Colonic mucosa (tissue), 4 donors: ENCODE measurements at regions not wholly inside any gene's neighbourhood (a gene's known extent, or its start where the extent isn't known, plus 50 kb on each side); places are given as distances from the start of the nearest gene placed in this dataset.

Experiments
- DNase-seq: peaks from one replicate; pipeline ENCODE4 v3.0.0-alpha.2; 2020
- H3K27ac ChIP-seq: fragments of 200-600 bp; one replicate; pipeline ENCODE4 v1.8.0; 2021
- H3K27me3 ChIP-seq: fragments of 200-600 bp; one replicate; pipeline ENCODE4 v1.8.0; 2021
- H3K36me3 ChIP-seq: fragments of 200-600 bp; one replicate; pipeline ENCODE4 v1.8.0; 2021
- H3K4me1 ChIP-seq: fragments of 200-600 bp; one replicate; pipeline ENCODE4 v1.8.0; 2021; ENCODE audit warnings: mild to moderate bottlenecking
- H3K4me3 ChIP-seq: fragments of 200-600 bp; one replicate; pipeline ENCODE4 v1.8.0; 2021
- H3K9ac ChIP-seq, 2 donors: one replicate each; pipeline ENCODE4 v1.7.0; 2013; ENCODE audit warnings: control low read depth in 2 of 2, low read depth in 2 of 2, low read length in 2 of 2
- H3K9me3 ChIP-seq: fragments of 200-600 bp; one replicate; pipeline ENCODE4 v1.8.0; 2021
- CTCF ChIP-seq: fragments of 200-600 bp; IDR thresholded peaks from one replicate; pipeline ENCODE4 v1.8.0; 2022; ENCODE audit warnings: antibody characterized with exemption, mild to moderate bottlenecking
- intact Hi-C: fragments of 100-400 bp; cut with DNase I; formaldehyde crosslinking; loops from one replicate; pipeline ENCODE4 v1.14.1; 2022
- donor health status: healthy.
- donor health status: DM: no; HTN: no; CAD: no.
- donor health status: DM: no; HTN: no; CAD: no.

DNA sequence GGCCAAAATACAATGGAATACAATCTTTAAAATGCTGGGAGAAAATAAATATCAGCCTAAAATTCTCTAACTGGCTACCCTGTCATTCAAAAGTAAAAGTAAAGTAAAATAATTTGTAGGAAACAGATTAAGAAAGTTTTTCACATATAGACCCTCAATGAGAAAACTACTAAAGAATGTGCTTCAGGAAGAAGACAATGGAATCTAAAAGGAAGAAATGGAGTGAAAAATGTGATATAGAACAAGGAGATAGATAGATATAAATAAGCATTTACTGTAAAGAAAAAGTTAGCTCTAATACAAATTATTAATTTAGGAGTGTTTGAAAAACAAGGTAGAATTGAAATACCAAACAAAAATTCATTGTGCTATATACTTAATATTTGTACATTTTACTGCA, 368.6 kb upstream of the MPDZ start:
- Histone ChIP-seq H3K9ac (no peak overlapping the region), H3K9me3 (no peaks in the 10 kb centered on the region), H3K36me3 (no peaks in the 10 kb centered on the region), H3K27ac (no peak overlapping the region), H3K4me3 (no peak overlapping the region), H3K4me1 (no peaks in the 10 kb centered on the region), H3K27me3 (no peaks in the 10 kb centered on the region)
- intact Hi-C loops: no loop called here
- DNase-seq: no peak
- no peak for TF ChIP-seq CTCF

DNA sequence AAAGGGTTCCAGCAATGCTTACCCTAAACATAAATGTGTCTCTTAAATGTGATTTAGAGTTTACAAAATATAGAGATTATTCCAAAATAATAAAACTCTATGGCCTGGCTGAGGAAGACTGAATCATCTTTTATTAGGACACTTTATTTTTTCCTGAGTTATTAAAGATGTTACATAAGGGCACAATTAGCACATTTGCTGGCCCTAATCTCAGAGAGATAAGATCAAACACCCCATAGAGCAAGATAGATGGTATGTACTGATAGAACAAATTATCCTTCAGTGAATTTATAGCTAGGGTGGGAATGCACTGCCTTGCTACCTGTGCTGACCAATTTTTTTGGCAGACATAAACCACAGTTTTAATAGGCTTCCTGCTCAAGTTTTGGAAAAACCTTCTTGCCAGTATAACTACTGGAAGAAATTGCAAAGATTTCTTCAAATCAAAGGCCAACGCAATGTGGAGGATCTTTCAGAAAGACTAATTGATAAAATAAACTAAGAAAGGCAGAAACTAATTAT, 367.1 kb upstream of the MPDZ start:
- TF ChIP-seq CTCF: no peak
- Histone ChIP-seq H3K27me3 (no peaks in the 10 kb centered on the region), H3K4me1 (no peaks in the 10 kb centered on the region), H3K27ac (no peak overlapping the region), H3K9ac (no peak overlapping the region), H3K9me3 (no peaks in the 10 kb centered on the region), H3K4me3 (no peak overlapping the region), H3K36me3 (no peaks in the 10 kb centered on the region)
- intact Hi-C loops: no loop called here
- DNase-seq: no peak

DNA sequence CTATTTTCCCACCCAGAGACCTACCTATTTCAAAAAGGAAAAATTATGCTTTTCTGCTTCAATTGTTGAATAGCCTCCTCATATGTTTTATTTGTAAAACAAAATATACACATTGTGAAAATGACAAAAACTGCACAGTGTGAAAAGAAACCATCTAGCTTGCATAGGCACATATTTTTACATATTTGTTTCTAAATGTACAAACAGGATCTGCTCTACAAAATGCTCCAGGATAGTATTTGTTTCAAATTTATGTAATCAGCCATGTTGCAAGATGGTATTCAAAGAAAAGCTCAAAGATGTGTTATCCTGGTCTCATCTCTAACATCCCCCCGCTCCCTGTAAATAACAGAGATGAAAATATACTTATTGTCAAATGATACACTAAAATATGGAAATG, 366.1 kb upstream of the MPDZ start:
- H3K4me3 ChIP-seq: no peak overlapping the region
- H3K9me3 ChIP-seq: no peaks in the 10 kb centered on the region
- H3K36me3 ChIP-seq: no peaks in the 10 kb centered on the region
- no peak overlapping the region for H3K27ac ChIP-seq
- no peak overlapping the region for H3K9ac ChIP-seq
- intact Hi-C loops: no loop called here
- no peaks in the 10 kb centered on the region for H3K27me3 ChIP-seq
- no peaks in the 10 kb centered on the region for H3K4me1 ChIP-seq
- DNase-seq: no peak
- TF ChIP-seq CTCF: no peak

GRCh38 chr9:13644675-13645074, 365.2 kb upstream of the MPDZ start:
- no peak overlapping the region for H3K4me3 ChIP-seq
- H3K9me3 ChIP-seq: no peaks in the 10 kb centered on the region
- no peaks in the 10 kb centered on the region for H3K4me1 ChIP-seq
- DNase-seq: no peak
- intact Hi-C loops: no loop called here
- no peak overlapping the region for H3K9ac ChIP-seq
- no peak overlapping the region for H3K27ac ChIP-seq
- no peaks in the 10 kb centered on the region for H3K36me3 ChIP-seq
- H3K27me3 ChIP-seq: no peaks in the 10 kb centered on the region
- no peak for TF ChIP-seq CTCF

GRCh38 chr9:13642646-13643045, 363.2 kb upstream of the MPDZ start:
- Histone ChIP-seq H3K27me3 (no peaks in the 10 kb centered on the region), H3K36me3 (no peaks in the 10 kb centered on the region), H3K9ac (no peak overlapping the region), H3K27ac (no peak overlapping the region), H3K9me3 (no peaks in the 10 kb centered on the region), H3K4me3 (no peak overlapping the region), H3K4me1 (no peaks in the 10 kb centered on the region)
- DNase-seq: no peak
- TF ChIP-seq CTCF: no peak
- intact Hi-C loops: no loop called here

DNA sequence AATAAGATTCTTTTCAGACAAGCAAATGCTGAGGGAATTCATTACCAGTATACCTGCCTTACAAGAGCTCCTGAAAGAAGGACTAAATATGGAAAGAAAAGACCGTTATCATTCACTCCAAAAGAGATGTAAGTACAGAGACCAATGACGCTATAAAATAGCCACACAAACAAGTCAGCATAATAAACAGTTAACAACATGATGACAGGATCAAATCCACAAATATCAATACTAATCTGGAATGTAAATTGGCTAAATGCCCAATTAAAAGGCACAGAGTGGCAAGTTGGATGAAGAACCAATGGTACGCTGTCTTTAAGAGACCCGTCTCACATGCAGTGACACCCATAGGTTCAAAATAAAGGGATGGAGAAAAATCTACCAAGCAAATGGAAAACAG, 349.6 kb upstream of the MPDZ start:
- intact Hi-C loops: no loop called here
- Histone ChIP-seq H3K9me3 (no peaks in the 10 kb centered on the region), H3K9ac (no peak overlapping the region), H3K27me3 (no peaks in the 10 kb centered on the region), H3K4me3 (no peak overlapping the region), H3K36me3 (no peaks in the 10 kb centered on the region), H3K27ac (no peak overlapping the region), H3K4me1 (no peaks in the 10 kb centered on the region)
- TF ChIP-seq CTCF: no peak
- no peak for DNase-seq
